Ascending aorta (tissue), 2 donors: ENCODE measurements at regions not wholly inside any gene's neighbourhood (a gene's known extent, or its start where the extent isn't known, plus 50 kb on each side); places are given as distances from the start of the nearest gene placed in this dataset.

Experiments
- DNase-seq, 2 donors: peaks; one replicate each; pipeline ENCODE4 v3.0.0-alpha.2; 2019; ENCODE audit warnings: low spot score in 2 of 2
- H3K27ac ChIP-seq, 2 donors: fragments of 200-600 bp; sonication (generic); one replicate each; pipeline ENCODE4 v1.5.1; 2016 to 2017; ENCODE audit warnings: mild to moderate bottlenecking in 1 of 2
- H3K27me3 ChIP-seq: fragments of 200-600 bp; sonication (generic); one replicate; pipeline ENCODE4 v1.5.1; 2017
- H3K36me3 ChIP-seq, 2 donors: fragments of 200-600 bp; sonication (generic); one replicate each; pipeline ENCODE4 v1.5.1; 2016
- H3K4me1 ChIP-seq, 2 donors: fragments of 200-600 bp; sonication (generic); one replicate each; pipeline ENCODE4 v1.5.1; 2016 to 2017; ENCODE audit warnings: mild to moderate bottlenecking in 1 of 2
- H3K4me3 ChIP-seq, 2 donors: fragments of 200-600 bp; sonication (generic); one replicate each; pipeline ENCODE4 v1.5.1; 2016 to 2017; ENCODE audit warnings: mild to moderate bottlenecking in 1 of 2
- H3K9me3 ChIP-seq, 2 donors: fragments of 200-600 bp; sonication (generic); one replicate each; pipeline ENCODE4 v1.5.1; 2016
- CTCF ChIP-seq, 3 experiments: fragments of 200-600 bp in 2 of 3; fragments of 450-650 bp in 1 of 3; sonication (generic) in 2 of 3; IDR thresholded peaks; one replicate each; pipeline ENCODE4 v1.5.1; 2016 to 2019; ENCODE audit warnings: antibody characterized with exemption in 3 of 3, mild to moderate bottlenecking in 1 of 3, moderate library complexity in 1 of 3
- intact Hi-C: fragments of 100-400 bp; cut with DNase I; formaldehyde crosslinking; loops from one replicate; pipeline ENCODE4 v1.15.1; 2023

- Histone ChIP-seq H3K9me3 (no peaks in the 10 kb centered on the region), H3K27me3 (no peaks in the 10 kb centered on the region), H3K4me3 (no peak overlapping the region), H3K36me3 (no peaks in the 10 kb centered on the region), H3K4me1 (no peaks in the 10 kb centered on the region), H3K27ac (no peak overlapping the region)
- TF ChIP-seq CTCF (IDR thresholded peaks at IDR 0.05) = no peak
- intact Hi-C loops = no loop called here
- no peak for DNase-seq
These were observed 196.7 kb upstream of the MTPN start for GRCh38 chr7:136173874-136174273.

GRCh38 chr7:136171233-136171632 is 194.1 kb upstream of the MTPN start:
- intact Hi-C loops = no loop called here
- Histone ChIP-seq H3K36me3 (no peaks in the 10 kb centered on the region), H3K27ac (no peak overlapping the region), H3K4me1 (no peaks in the 10 kb centered on the region), H3K9me3 (no peaks in the 10 kb centered on the region), H3K4me3 (no peak overlapping the region), H3K27me3 (no peaks in the 10 kb centered on the region)
- no peak for DNase-seq
- no peak for TF ChIP-seq CTCF (IDR thresholded peaks at IDR 0.05)

- no peaks in the 10 kb centered on the region for H3K27me3 ChIP-seq
- no peak for TF ChIP-seq CTCF (IDR thresholded peaks at IDR 0.05)
- no peak overlapping the region for H3K4me3 ChIP-seq
- H3K36me3 ChIP-seq = no peaks in the 10 kb centered on the region
- intact Hi-C loops = no loop called here
- no peak for DNase-seq
- no peaks in the 10 kb centered on the region for H3K9me3 ChIP-seq
- no peak overlapping the region for H3K27ac ChIP-seq
- no peaks in the 10 kb centered on the region for H3K4me1 ChIP-seq
These were observed 191.7 kb upstream of the MTPN start for GRCh38 chr7:136168821-136169220.

- intact Hi-C loops = no loop called here
- no peaks in the 10 kb centered on the region for H3K36me3 ChIP-seq
- H3K27me3 ChIP-seq = no peaks in the 10 kb centered on the region
- H3K4me3 ChIP-seq = no peak overlapping the region
- DNase-seq = no peak
- no peaks in the 10 kb centered on the region for H3K4me1 ChIP-seq
- no peak overlapping the region for H3K27ac ChIP-seq
- no peaks in the 10 kb centered on the region for H3K9me3 ChIP-seq
- no peak for TF ChIP-seq CTCF (IDR thresholded peaks at IDR 0.05)
These were observed 190.8 kb upstream of the MTPN start for GRCh38 chr7:136167991-136168390.

GRCh38 chr7:136166521-136166920 is 189.4 kb upstream of the MTPN start:
- no peaks in the 10 kb centered on the region for H3K4me1 ChIP-seq

More at GRCh38 chr7:136166521-136166920, 189.4 kb upstream of the MTPN start:
- H3K27me3 ChIP-seq = no peaks in the 10 kb centered on the region
- no peak for DNase-seq
- no peaks in the 10 kb centered on the region for H3K9me3 ChIP-seq
- no peak overlapping the region for H3K27ac ChIP-seq
- no peak overlapping the region for H3K4me3 ChIP-seq
- H3K36me3 ChIP-seq = no peaks in the 10 kb centered on the region
- no peak for TF ChIP-seq CTCF (IDR thresholded peaks at IDR 0.05)
- intact Hi-C loops = no loop called here
